ENCODE measurements at regions not wholly inside any gene's neighbourhood (a gene's known extent, or its start where the extent isn't known, plus 50 kb on each side); places are given as distances from the start of the nearest gene placed in this dataset.
"Not testable (repeated sequence)": the region's sequence is repeated elsewhere in the genome, so short reads cannot be mapped to it uniquely, and the experiment has no call there.

DNA sequence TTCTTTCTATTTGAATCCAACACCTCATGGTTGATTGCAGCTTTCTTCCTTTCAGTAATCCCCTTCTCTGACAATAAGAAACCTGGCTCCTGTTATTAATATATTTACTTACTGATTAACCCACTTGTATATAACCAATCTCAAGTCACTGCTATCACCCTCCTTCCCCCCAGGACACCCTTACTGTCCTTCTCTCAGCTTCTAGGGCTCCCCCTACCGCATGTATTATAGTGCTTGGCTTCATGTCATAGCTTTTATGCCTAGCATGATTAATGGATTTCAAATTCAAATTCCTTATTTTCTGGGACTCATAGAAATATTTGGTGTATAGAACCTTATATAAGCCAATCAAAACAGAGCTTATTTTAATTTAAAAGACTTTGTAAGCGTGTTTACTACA is 75.7 kb upstream of the BNIP2 start:
- DNase-seq, result no peak

DNA sequence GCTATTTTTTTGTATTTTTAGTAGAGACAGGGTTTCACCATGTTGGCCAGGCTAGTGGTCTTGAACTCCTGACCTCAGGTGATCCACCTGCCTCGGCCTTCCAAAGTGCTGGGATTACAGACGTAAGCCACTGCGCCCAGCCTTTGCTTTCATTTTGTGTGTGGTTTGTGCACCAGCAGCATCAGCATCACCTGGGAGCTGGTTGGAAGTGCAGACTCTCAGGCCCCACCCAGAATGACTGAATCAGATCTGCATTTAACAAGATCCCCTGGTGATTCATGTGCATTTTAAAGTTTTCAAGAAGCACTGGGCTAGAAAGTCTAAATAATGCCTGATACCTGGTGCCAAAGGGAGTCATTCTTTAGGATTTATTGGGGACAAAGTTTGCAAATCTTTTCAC is 73.4 kb upstream of the BNIP2 start:
- DNase-seq, result no peak

DNA sequence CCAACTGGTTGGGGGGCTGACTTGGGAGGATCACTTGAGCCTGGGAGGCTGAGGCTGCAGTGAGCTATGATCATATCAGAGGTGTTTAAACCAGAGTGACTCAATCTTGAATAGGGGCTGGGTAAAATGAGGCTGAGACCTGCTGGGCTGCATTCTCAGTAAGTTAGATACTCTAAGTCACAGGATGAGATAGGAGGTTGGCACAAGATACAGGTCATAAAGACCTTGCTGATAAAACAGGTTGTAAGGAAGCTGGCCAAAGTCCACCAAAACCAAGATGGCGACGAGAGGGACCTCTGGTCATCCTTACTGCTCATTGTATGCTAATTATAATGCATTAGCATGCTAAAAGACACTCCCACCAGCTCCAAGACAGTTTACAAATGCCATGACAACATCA is 71.1 kb upstream of the BNIP2 start:
- DNase-seq, result not testable (repeated sequence)

DNA sequence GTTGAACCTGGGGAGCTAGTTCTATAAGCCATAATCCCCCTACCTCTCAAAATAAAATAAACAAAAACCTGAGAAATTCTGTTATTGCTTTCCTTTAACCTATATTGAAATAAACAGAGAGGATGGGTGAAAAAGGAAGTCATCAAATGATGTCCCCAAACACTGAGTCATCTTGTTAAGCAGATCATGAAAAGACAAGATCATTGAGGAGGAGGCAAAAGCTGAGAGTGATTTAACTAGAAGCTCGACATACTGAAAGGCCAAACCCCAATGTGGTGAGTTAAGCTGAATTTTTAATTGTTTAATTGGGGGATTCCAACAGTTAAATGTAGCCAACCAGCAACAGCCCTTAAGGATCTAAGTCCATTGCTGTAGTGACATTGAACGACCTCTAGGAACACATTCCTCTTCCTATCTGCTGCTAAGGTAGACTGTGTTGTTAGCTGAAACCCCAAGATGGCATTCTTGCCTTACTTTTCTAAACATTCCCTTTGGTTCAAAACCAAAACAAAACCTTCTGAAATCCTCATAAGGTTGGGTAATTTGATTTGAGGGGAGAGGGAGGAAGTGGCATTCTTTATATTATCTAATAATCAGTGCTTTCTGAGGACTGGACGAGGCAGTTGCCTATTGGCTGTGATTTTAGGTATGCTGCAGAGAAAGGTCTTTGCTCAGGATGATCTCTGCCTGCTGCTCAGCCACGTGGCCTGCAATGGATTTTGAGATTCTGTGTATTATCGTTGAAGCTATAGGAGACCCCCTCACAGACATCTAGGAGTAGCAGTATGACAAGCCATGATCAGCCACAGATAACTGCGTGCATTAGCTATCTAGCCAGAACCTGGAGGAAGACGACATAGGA is 62.7 kb upstream of the BNIP2 start:
- DNase-seq, result no peak

DNA sequence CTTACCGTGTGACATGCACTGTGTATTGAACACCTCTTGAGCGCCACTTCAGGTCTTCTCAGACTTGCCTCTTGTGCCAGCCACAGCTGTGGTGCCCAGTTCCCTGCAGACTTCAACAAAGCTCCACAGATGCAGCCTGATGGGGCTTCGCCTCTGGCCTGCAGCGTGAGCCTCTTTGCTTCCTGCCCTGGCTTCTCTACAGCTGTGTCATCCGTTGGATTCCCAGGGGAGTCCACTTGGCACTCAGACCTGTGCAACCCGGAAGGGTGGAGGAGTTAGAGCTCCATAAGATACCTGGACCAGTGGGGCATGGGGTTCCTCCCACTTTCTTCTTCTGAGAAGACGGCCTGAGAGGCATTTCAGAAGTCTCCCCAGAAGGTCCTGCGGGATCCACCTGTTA is 57.7 kb upstream of the BNIP2 start:
- peak; percentile 23 for DNase-seq

DNA sequence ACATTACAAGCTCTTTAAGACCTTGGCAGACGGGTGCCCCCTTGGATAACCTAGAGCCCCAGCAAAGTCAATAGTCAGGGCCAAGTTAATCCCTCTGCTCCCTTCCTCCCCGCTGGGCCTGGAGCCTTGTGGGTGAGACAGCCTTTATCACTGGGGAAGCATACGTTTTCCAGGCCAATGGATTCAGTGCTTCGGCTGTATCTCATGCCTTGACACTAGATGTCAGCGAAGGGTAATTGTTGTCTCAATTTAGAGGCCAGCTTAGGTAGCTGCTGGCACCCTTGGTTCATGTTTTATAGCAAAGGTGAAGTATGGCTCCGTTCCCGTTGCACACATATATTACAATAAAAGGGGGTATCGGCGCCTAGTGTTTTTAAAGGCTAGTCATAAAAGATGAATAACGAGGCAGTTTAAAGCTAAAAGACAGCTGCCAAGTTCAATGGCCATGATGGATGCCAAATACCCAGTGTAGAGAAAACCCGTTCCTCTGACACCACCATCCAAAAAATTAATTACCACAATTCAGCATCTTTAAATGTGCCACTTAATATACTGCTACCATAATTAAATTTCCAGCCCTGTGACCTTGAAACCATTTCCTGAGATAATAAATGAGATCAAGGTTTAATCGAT is 52.3 kb upstream of the BNIP2 start:
- DNase-seq, result peak; percentile 30

DNA sequence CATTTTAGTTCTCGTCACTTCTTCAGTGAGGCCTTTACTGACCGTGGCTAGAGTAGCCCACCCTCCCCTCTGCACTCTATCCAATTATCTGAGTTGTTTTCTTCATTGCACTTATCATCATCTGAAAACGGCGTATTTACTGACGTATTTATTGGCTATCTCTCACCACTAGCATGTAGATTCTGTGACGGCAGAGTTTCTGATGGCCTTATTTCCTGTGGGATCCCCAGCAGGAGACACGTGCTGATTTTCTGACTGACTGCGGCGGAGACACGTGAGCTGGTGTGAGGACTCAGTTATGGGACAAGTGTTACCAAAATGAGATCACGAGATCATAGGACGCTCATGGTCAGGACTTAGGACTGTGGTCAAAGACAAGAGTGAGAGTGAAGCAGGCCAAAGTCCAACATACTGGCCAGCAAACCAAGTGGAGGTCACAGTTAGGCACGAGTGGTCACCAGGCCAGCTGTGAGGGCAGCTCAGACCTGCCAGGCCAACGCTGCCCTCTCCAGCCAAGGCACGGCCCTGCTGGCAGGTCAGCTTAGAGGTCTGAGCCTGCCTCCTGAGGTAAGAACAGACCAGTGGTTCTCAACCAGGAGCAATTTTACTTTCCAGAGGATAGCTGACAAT is 50.6 kb upstream of the BNIP2 start:
- no peak for DNase-seq

All from NCI-H1436 (cell line).